Endothelial cell (in vitro differentiated cells): ENCODE measurements at regions not wholly inside any gene's neighbourhood (a gene's known extent, or its start where the extent isn't known, plus 50 kb on each side); places are given as distances from the start of the nearest gene placed in this dataset.

Source experiments
- DNase-seq: peaks from one replicate; pipeline ENCODE4 v3.0.0; 2021; ENCODE audit warnings: low spot score
- H3K27ac Mint-ChIP-seq: one replicate; pipeline ENCODE4 v1.8.0; 2021; ENCODE audit warnings: mixed read lengths, inconsistent platforms; ENCODE audit not compliant: unreplicated experiment
- H3K27me3 Mint-ChIP-seq: one replicate; pipeline ENCODE4 v1.8.0; 2021; ENCODE audit warnings: mild to moderate bottlenecking, moderate library complexity, mixed read lengths, inconsistent platforms; ENCODE audit not compliant: unreplicated experiment
- H3K36me3 Mint-ChIP-seq: one replicate; pipeline ENCODE4 v1.8.0; 2021; ENCODE audit warnings: mild to moderate bottlenecking, low read depth, mixed read lengths, inconsistent platforms; ENCODE audit not compliant: unreplicated experiment
- H3K4me1 Mint-ChIP-seq: one replicate; pipeline ENCODE4 v1.8.0; 2021; ENCODE audit warnings: mild to moderate bottlenecking, mixed read lengths, inconsistent platforms; ENCODE audit not compliant: unreplicated experiment
- H3K4me3 Mint-ChIP-seq: one replicate; pipeline ENCODE4 v1.8.0; 2021; ENCODE audit warnings: mild to moderate bottlenecking, mixed read lengths, inconsistent platforms; ENCODE audit not compliant: unreplicated experiment
- H3K9me3 Mint-ChIP-seq: one replicate; pipeline ENCODE4 v1.8.0; 2021; ENCODE audit warnings: mixed read lengths, inconsistent platforms; ENCODE audit not compliant: unreplicated experiment
- TF ChIP-seq, protein P1 (sequence below): fragments of 200-600 bp; sonication (generic); IDR thresholded peaks from one replicate; pipeline ENCODE4 v1.5.0; 2021; ENCODE audit warnings: antibody characterized with exemption; ENCODE audit not compliant: unreplicated experiment

DNA sequence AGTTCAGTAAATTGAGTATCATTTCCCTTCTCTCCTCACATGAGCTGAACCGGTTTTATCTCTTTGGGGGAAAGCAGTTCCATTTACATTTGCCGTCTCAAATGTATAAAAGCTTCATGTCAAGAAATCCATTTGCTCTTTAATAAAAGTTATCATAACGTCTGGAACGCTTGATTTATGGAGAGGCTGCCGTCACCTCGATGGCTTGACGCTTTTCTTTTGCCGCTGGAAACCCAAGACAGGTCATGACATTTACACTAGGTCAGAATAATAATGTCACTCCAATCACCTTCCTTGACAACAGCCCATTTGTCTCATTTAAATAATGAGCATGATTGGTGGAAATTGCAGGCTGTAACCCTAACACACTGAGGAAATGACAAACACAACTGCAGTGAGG, 443.4 kb downstream of the IRX1 start:
- peaks cover 10% of the 10 kb centered on the region for H3K9me3 Mint-ChIP-seq
- no peak overlapping the region for H3K4me3 Mint-ChIP-seq
- TF ChIP-seq, protein P1, sequence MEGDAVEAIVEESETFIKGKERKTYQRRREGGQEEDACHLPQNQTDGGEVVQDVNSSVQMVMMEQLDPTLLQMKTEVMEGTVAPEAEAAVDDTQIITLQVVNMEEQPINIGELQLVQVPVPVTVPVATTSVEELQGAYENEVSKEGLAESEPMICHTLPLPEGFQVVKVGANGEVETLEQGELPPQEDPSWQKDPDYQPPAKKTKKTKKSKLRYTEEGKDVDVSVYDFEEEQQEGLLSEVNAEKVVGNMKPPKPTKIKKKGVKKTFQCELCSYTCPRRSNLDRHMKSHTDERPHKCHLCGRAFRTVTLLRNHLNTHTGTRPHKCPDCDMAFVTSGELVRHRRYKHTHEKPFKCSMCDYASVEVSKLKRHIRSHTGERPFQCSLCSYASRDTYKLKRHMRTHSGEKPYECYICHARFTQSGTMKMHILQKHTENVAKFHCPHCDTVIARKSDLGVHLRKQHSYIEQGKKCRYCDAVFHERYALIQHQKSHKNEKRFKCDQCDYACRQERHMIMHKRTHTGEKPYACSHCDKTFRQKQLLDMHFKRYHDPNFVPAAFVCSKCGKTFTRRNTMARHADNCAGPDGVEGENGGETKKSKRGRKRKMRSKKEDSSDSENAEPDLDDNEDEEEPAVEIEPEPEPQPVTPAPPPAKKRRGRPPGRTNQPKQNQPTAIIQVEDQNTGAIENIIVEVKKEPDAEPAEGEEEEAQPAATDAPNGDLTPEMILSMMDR, result no peak
- H3K27me3 Mint-ChIP-seq, result peaks cover 3% of the 10 kb centered on the region
- H3K4me1 Mint-ChIP-seq, result peaks cover 6% of the 10 kb centered on the region
- H3K27ac Mint-ChIP-seq, result no peak overlapping the region
- DNase-seq, result no peak
- H3K36me3 Mint-ChIP-seq, result no peaks in the 10 kb centered on the region

DNA sequence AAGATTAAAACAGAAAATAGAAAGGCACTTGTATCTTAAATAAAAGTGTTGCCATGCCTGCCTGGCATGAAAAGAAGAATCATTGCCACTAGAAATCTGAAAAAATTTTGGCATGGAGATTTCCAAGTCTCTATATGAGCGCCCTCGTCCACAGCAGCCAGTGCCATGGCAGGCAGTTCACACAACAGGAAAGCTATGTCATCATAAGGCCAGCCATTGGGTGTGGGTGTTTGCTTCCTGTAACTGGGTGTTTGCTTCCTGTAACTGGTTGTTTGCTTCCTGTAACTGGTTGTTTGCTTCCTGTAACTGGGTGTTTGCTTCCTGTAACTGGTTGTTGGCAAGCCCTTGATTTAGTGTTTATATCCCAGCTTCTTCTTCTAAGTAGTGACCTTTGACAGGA, 446.7 kb downstream of the IRX1 start:
- peaks cover 3% of the 10 kb centered on the region for H3K27me3 Mint-ChIP-seq
- H3K36me3 Mint-ChIP-seq, result no peaks in the 10 kb centered on the region
- H3K4me1 Mint-ChIP-seq, result peaks cover 6% of the 10 kb centered on the region
- TF ChIP-seq, protein P1, result no peak
- no peak overlapping the region for H3K4me3 Mint-ChIP-seq
- H3K9me3 Mint-ChIP-seq, result peaks cover 10% of the 10 kb centered on the region
- DNase-seq, result no peak
- peak overlapping the region; percentile 81 for H3K27ac Mint-ChIP-seq

DNA sequence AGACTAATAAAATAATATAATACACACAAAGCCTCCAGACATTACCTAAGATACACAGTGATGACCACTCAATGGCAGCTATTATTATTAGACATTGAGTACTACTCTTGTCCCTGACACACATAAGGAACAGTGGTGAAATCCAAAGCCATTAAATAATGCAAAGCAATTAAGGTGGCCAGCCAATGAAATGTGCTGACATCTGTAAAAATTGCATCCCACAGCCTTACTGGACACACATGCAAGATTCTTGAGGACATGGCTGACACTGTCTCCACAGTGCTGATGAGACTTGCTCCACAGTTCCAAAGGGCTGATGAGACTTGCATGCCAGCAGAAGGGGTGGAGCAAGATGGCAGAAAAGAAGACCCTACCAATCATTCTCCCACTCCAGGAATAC, 447.5 kb downstream of the IRX1 start:
- Mint-ChIP-seq H3K9me3 (peaks cover 10% of the 10 kb centered on the region), H3K27me3 (peaks cover 3% of the 10 kb centered on the region), H3K4me1 (peaks cover 6% of the 10 kb centered on the region), H3K27ac (no peak overlapping the region), H3K36me3 (no peaks in the 10 kb centered on the region), H3K4me3 (no peak overlapping the region)
- TF ChIP-seq, protein P1, result no peak
- DNase-seq, result no peak

DNA sequence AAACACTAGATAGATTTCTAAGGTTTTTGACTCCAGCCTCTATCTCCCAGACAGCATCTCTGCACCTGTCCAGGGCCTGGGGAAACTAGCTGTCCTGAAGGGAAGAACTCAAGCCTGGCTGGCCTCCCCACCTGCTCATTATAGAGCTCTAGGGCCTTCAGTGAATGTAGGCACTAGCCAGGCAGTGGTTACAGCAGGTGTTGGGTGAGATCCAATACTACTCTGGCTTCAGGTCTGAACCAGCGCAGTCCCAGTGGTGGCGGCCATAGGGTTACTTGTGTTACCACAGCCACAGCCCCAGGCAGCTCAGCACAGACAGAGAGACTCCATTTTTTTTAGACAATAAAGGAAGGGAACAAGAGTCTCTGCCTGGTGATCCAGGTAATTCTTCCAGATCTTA, 449.2 kb downstream of the IRX1 start:
- Mint-ChIP-seq H3K27me3 (peaks cover 3% of the 10 kb centered on the region), H3K9me3 (peaks cover 10% of the 10 kb centered on the region), H3K4me1 (peaks cover 6% of the 10 kb centered on the region), H3K4me3 (no peak overlapping the region), H3K36me3 (no peaks in the 10 kb centered on the region), H3K27ac (no peak overlapping the region)
- no peak for DNase-seq
- TF ChIP-seq, protein P1, result no peak

DNA sequence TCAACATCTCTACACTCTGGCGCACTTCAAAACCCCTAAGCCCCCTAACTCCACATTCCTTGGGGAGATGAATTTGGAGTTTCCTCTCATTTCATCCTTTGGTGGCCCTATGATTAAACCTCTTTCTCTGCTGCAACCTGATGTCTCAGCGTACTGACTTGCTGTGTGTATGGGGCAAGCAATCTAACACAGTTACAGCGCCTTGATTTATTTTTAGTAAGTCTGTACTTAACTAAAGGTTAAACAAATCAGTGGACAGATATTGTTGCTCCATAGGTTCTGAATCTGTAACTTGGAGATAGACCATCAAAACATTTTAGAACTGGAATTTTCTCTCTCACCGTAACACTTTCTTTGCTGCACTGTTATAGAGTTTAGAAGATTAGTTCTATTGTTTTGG, 452.8 kb downstream of the IRX1 start:
- DNase-seq, result no peak
- no peaks in the 10 kb centered on the region for H3K36me3 Mint-ChIP-seq
- TF ChIP-seq, protein P1, result no peak
- H3K4me3 Mint-ChIP-seq, result no peak overlapping the region
- H3K4me1 Mint-ChIP-seq, result no peaks in the 10 kb centered on the region
- no peak overlapping the region for H3K27ac Mint-ChIP-seq
- no peaks in the 10 kb centered on the region for H3K27me3 Mint-ChIP-seq
- no peaks in the 10 kb centered on the region for H3K9me3 Mint-ChIP-seq
